Tongue (tissue), 1 donor: ENCODE measurements at regions not wholly inside any gene's neighbourhood (a gene's known extent, or its start where the extent isn't known, plus 50 kb on each side); places are given as distances from the start of the nearest gene placed in this dataset.

Experiments used
- DNase-seq: peaks from one replicate; pipeline ENCODE4 v3.0.0-alpha.2; 2015

DNA sequence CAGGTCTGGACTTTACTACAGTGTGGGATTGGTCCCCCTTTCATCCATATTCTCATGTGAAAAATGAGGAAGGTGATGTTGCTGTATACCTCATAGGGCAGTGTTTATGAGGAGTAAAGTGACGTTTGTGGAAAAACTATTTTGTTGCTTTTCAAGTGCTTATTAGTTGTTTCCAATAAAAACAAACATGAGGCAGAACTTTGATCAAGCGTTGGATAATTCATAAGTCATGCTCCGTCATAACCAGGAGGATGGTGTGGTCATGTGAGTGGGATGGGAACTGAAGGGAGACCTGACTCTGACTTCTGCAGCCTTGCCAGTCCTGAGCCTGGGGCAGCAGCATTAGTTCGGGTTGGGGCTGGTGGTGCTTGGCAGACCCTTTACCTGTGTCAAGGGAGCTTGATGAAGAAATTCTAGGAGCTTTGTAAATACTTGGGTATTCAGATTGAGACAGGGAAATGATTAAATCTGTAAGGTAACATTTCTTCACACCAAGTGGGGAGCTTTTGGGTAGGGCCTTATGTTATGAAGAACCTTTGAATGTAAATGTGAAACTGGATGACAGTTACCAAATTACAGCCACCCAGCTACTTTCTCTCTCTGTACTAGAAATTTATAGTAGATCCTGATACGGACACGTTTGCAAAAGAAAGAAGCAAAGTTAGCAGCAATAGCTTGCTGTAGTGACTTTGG is 462.4 kb upstream of the RGS6 start:
- DNase-seq, result no peak

DNA sequence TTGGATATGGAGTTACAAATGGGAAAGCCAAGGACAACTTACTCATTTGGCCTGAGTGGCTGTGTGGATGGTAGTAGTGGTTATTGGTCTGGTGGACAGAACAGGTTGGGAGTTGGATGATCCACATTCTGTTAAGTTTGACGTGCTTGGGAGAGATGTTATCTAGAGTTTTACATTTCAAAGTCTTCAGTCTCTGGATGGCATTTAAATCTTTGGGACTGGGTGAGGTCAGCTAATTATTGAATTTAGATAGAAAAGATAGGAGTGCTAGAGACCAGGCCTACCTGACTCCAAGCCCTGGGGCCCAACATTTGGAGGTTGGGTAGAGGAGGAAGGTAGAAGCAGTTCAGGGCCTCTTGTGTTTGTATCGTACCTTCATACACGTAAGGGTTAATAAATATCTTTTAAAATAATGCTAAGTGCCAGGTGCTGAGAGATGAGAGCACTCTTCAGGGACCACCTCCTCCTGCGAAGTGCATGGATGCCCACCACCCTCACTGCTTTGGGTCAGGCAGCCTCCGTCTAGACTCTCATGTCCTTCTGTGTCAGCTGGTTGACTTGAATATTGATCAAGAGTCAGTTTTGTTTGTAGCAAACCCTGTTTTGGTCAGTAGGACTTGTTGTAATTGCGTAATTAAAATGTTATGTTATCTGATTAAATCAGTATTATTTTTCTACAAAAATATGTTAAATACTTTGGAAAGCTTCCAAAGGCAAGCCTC is 460.4 kb upstream of the RGS6 start:
- no peak for DNase-seq

DNA sequence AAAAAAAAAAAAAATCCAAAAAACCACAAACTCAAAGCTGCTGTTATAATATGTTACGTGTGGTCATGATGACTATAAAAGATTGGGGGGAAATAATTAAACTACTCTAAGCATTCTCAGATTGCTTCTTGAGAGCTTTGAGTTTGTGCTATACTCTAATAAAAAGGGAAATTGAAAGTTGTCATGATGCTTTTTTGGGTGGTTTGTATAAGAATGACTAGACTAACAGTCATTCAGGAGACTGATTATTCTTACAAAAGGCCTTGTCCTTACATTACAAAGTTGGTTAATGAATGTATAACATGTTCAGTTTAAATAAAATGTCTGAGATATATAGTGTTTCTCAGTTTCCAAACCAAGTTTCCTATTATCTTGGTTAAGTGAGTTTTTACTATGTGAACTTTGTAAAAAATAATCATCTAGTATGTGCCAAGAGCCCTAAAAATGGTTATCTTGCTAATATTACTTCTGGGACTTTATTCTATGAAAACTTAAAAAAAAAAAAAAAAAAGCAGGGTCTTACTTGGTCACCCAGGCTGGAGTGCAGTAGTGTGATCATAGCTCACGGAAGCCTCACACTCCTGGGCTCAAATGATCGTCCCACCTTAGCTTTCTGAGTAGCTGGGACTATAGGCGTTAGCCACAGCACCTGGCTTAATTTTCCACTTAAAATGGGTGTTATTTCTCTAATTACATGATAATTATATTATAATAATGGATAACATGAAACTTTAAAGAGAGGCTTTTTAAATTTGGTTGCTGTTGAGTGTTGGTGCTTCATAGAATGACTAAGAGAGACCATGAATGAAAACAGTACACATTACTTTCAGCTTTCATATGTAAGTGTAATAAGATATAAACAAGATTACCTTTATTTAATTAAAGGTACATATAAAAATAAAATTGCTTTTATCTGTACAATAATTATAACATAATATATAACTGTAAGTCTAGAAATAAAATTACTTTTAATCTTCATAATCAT is 459.6 kb upstream of the RGS6 start:
- no peak for DNase-seq

DNA sequence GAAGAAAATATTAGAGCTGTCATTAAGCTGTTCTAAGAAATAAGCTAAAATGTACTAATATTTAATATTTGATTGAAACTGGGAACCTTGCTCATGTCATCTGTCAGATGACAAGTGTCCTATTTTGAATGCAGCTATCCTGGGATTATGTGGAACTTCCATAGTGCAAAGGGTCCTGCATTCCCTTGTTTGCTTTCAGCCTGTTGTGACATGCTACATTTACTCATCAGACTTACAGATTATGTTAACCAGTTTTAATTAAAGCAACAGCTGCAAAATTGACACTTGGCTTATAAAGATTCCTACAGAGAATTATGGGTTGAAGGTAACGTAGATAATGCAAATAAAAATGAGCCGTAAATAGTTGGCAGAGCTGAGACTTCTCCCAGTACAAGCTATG is 458.4 kb upstream of the RGS6 start:
- DNase-seq, result no peak

DNA sequence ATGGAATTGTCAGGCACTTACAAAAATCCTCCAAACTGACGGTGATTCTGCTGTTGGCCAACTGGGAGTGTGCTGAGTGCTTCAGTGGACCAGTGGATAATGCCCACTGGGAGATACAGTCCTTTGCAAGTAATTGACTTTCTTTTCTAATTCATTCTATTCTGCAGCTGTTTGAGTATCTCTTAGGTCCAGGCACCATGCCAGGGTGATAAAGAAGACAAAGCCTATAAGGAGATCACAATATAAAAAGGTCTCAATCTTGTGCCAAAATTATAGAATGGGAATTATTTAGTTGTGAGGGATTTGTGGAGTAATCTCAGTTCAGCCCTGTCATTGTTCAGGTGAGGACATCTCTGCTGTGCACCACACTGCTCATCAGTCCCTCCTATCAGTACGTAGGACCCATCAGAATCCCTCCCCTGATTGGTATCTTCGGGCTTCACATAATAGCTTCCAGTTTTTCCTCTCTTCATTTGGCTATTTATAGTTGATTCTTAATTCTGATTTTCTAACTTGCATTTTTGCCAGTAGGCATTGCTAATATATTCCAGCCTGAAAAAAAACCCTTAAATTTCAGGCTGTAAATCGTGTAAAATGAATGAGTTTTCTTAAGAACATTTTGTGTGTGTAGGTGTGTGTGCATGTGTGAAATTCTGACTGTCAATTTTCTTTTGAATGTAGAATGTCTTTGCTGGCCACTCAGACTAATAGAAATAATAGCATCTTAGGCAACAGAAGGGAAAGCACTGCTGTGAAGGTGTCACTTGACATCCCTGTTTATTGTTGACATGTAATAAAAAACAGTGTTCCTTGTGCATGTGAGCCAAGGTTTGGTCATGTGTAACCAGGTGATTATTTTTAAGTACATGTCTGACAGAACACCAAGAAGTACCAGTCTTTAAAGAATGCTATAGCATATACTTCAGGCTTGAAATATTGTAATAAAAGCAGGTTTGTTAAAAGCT is 457.6 kb upstream of the RGS6 start:
- DNase-seq, result peak; percentile 27

DNA sequence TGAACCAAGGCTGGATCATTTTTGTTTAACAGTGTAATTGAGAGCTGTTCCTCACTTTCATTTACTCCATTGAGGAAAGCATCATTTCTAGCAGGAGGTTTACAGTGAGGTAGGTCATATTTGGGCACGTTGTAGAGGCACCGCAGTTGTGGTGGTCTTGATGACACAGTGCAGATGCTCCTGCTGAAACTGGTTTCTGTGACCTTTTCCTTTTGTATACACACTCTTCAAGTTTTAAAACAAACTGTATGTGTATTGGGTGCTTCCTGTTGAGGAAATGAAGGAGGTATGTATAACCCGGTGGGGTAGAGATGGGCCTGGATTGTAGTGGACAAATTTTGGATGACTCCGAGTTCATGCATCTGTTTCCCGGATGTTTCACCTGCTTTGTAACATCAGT is 456.3 kb upstream of the RGS6 start:
- no peak for DNase-seq

DNA sequence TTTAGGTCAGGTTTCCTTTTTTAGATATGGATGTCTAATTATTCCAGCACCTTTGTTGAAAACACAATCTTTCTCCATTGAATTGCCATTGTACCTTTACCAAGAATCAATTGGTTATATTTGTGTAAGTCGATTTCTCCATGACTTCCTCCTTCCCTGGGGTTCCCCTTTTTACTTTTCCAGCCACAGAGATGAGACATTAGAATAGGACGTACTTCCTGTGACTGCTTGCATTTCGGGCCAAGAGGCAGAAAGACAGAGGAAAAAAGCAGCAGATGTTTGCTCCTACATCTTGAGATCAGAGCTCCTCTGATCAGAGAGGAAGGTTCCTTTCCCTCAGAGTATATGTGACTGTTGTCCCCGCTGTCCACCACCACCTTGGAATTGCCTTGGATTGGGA is 453.7 kb upstream of the RGS6 start:
- no peak for DNase-seq

DNA sequence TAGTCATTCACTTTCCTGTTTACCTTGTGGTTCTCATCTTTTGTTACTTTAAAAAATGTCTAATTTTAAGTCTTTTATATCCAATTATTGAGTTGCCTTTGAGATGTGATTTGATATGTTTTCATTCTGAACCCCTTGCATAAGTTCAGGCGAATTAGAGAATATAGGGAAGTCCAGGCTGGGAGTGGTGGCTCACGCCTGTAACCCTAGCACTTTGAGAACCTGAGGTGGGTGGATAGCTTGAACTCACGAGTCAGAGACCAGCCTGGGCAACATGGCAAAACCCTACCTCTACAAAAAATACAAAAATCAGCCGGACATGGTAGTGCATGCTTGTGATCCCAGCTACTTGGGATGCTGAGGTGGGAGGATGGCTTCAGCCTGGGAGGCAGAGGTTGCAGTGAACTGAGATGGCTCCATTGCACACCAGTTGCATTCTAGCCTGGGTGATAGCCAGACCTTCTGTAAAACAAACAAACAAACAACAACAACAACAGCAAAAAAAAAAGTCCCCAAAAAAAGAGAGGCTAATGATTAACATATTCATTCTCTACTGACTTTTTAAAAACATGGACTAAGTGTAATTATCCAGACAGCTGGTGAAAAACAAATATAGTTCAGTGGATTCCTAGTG is 451.1 kb upstream of the RGS6 start:
- DNase-seq, result no peak

DNA sequence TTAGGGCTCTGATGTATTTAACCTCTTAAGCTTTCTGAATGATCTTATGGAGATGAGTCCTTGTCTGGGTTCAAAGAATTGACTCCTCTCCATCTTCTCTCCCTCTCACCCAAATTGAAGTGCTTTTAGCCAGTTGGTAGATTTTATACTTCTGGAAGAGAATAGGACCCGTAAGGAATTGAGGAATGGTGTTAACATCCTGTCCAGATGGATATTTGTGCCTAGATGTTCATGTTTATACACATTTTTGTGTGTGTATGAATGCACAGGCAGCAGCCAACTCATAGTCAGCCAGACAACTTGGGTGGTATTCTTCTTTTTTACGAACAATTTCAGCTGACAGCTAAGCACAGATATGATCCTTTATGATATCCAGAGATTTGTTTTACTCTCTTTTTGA is 449.6 kb upstream of the RGS6 start:
- DNase-seq, result peak; percentile 48

DNA sequence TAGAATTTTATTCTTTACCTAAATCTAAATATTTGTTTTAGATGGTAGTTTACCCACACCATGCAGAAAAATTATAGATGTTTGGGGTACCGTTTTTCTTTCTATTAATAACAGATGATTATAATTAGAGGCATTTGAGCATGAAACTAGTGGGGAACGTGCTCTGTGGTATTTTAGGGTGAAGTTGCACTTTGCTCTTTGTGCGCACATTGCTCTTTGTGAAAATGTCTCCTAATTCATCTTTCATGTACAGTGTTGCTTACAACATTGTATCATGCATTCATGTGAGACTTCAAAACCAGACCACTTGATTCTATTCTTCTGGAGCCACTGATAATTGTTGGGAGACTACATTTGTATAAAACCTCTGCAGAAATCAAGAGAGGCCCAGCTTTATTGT is 449.1 kb upstream of the RGS6 start:
- DNase-seq, result no peak

DNA sequence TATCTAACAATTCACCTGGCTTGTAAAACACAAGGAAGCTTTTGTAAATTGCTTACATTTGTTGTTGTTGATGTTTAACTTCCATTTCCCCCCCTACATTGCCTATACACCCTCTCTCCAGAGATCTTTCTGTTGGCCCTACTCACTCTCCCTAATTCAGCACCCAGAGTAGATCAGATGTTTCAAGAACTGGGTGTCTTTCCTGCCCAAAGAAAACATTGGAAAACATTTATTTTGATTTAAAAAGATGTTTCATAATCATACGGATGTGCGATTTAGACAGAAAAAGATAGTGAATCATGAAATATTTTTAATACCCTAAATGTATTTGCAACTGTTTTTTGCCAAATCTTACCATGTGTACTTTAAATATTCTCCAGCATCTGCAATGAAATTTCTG is 446.4 kb upstream of the RGS6 start:
- DNase-seq, result no peak

DNA sequence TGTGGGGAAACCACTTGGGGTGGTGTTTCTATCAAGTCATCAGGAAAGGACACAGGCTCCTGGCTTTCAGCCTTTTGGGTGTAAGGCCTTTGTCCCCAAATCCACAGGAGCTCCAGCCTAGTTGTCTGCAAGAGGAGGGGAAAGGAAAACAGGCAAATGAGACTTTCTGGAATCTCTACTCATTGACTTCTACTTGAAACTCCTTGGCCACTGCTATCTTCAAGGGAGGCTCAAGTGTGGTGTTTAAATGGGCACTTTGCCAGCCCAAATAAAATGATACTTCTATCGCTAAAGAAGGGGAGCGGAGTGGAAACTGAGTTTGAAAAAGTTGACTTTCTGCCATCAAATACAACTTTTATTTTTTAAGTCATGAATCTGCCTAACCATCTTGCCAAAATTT is 445.9 kb upstream of the RGS6 start:
- DNase-seq, result no peak

DNA sequence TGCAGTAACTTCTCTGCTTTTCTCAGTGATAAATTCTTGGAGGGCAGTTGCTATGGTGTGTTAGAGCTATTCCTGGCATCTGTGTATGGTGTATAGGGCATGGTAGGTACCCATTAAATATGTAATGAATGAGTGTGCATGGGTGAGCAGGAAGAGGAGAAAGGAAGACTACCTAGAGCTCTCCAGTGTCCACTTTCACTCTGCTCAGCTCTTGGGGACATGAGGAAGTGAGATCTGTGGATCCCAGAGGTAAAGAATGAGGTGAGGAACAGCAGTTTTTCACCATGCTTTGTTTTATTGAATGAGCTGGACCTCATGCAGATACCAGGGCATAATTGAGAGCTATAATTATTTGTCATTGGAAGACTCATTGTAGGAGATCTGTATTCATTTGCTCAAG is 444.8 kb upstream of the RGS6 start:
- DNase-seq, result no peak

DNA sequence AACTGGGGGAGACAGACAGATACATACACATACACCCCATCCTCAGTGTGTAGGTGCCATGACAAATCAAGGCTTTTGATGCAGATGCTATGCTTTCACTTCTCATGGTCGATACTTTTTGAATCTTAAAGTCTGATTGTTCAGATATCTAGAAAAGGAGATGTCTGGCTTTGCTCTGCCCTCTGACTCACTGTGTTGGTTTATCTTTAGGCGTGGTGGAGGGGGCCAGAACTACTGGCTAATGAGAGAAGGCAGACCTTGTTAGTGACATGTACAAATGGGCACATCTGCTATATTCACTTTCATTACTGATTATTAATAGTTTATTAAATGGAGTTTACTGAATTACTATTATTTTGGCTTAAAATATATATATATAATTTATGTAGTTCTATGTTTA is 444.3 kb upstream of the RGS6 start:
- DNase-seq, result no peak

DNA sequence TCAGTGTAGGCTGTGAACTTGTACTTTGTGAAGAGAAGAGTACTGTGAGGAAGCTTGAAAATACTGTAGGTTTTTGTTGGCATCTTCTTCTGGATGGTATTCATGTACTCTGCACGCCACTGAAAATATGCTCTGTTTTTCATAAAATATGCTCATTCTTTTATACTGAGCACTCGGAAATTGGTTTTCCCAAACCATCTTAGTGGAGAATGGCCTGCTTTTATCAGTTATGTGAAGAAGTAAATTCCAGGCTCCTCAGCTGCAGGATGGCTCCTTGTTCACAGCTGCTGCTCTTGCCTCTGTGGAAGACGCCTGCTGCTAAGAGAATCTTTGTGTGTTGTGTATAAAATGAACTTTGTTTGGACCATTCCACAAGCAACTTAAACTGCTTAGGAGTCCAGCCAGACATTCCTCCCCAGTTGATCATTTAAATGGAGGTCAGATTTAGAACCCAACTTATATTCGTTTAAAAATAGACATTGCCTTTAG is 443.5 kb upstream of the RGS6 start:
- DNase-seq, result peak; percentile 57

DNA sequence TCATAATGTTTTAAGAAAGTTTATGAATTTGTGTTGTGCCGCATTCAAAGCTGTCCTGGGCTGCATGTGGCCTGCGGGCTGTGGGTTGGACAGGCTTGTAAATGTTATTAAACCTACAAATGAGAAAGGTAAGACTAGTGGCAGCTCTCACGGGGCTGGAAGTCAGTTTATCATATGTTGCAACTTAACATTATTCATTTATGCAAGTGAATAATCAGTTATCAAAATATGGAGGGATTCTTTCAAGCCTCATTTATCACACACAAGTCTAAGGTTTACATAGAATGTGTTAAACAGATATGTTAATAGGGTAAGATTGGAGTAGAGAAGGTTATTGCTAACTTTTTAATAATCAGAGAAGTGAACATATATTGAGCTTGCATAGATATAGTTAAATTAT is 442.5 kb upstream of the RGS6 start:
- no peak for DNase-seq

DNA sequence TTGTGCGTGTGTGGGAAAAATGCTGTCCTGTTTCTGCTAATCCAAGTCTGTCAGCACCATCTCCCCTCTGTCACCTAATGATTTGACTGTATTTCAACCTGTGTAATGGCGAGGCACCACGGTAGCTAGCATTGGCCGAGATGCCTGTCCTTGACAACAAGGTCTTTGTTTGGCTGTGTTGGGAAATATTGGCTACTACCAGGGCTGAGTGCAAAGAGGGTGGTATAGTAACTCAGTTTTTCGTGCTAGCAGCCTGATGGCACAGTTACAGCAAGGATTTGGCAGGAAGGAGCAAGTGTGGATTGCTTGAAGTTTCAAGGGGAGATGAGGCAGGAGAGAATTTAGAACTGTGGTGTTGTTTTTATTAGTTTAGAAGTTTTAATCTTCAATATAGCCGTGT is 440.3 kb upstream of the RGS6 start:
- DNase-seq, result peak; percentile 31

DNA sequence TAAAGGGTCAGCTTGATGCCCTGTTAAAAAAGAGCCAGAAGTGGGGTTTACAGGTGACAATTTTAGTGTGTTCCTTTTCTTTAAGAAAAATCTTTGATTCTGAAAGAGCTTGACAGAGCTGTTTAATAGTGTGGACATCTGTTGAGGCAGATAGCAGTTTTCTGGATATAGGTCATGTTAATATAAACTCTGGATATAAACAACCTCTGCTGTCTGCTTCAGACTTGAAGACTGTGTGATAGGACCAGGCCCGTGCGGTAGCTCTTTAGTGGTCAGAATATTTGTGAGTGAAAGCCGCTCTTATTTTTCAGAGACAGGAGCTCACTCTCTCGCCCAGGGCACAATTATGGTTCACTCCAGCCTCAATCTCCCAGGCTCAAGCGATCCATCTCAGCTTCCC is 439.9 kb upstream of the RGS6 start:
- no peak for DNase-seq

DNA sequence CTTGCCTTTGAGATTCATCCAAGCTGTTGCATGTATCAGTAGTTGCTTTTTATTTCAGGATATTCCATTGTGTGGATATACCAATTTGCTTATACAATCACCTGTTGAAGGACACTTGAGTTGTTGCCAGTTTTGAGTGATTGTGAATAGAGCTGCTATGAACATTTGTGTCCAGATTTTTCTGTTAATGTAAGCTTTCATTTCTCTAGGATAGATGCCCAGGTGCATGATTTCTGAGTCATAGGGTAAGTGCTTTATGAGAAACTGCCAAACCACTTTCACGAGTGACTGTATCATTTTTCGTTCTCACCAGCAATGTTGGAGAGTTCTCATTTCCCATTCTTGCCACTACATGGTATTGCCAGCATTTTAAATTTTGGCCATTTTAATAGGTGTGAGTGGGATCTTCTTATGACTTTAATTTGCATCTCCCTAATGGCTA is 434.6 kb upstream of the RGS6 start:
- DNase-seq, result peak; percentile 41

DNA sequence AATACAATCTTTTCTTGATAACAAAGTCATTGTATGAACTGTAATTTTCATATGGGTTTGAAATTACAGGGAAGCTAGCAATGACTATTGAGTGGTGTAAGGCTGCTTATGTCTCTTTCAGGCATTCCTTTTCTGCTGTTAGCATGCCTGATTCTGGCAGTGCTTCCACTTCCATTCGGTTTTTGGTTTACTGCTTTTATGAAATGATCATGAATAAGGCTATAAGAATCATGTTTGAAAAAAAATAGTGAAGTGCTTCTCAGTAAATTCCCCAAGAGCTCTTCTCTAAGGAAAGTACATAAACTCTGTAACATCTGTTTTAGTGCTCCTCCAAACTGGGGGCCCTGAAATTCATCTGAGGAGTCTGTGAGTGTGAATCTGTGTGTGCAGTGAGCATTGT is 434.0 kb upstream of the RGS6 start:
- DNase-seq, result peak; percentile 60

DNA sequence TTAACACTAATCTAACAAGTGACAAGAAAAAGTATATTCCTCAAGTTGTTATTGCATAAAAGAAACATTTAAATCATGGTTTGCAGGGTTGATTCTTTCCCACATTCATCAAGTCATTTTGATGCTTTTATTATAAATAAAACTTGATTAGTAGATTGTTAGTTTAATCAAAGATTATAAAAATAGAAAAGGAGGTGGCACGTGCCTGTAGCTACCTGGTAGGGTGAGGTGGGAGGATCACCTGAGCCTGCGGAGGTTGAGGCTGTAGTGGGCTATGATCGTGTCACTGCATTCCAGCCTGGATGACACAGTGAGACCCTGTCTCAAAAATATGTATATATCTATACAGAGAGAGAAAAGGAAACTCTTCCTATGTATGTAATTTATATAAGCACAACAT is 433.2 kb upstream of the RGS6 start:
- no peak for DNase-seq
